Glutamatergic neuron (in vitro differentiated cells): ENCODE measurements at regions not wholly inside any gene's neighbourhood (a gene's known extent, or its start where the extent isn't known, plus 50 kb on each side); places are given as distances from the start of the nearest gene placed in this dataset.

Source experiments
- DNase-seq: peaks from one replicate; pipeline ENCODE4 v3.0.0; 2022
- H3K27ac Mint-ChIP-seq: one replicate; pipeline ENCODE4 v1.8.0; 2020; ENCODE audit warnings: mild to moderate bottlenecking, mixed read lengths, inconsistent platforms; ENCODE audit not compliant: unreplicated experiment
- H3K27me3 Mint-ChIP-seq: one replicate; pipeline ENCODE4 v1.8.0; 2020; ENCODE audit warnings: mild to moderate bottlenecking, moderate library complexity, mixed read lengths, inconsistent platforms; ENCODE audit not compliant: unreplicated experiment
- H3K36me3 Mint-ChIP-seq: one replicate; pipeline ENCODE4 v1.8.0; 2020; ENCODE audit warnings: mild to moderate bottlenecking, mixed read lengths, inconsistent platforms; ENCODE audit not compliant: unreplicated experiment
- H3K4me1 Mint-ChIP-seq: one replicate; pipeline ENCODE4 v1.8.0; 2020; ENCODE audit warnings: mild to moderate bottlenecking, low read depth, mixed read lengths, inconsistent platforms; ENCODE audit not compliant: unreplicated experiment
- H3K4me3 Mint-ChIP-seq: one replicate; pipeline ENCODE4 v1.8.0; 2020; ENCODE audit warnings: mild to moderate bottlenecking, mixed read lengths, inconsistent platforms; ENCODE audit not compliant: unreplicated experiment
- H3K9me3 Mint-ChIP-seq: one replicate; pipeline ENCODE4 v1.8.0; 2020; ENCODE audit warnings: mild to moderate bottlenecking, moderate library complexity, mixed read lengths, inconsistent platforms; ENCODE audit not compliant: unreplicated experiment
- TF ChIP-seq, protein P1 (sequence below): fragments of 200-600 bp; sonication (generic); IDR thresholded peaks from one replicate; pipeline ENCODE4 v1.5.0; 2021; ENCODE audit not compliant: partially characterized antibody, unreplicated experiment

DNA sequence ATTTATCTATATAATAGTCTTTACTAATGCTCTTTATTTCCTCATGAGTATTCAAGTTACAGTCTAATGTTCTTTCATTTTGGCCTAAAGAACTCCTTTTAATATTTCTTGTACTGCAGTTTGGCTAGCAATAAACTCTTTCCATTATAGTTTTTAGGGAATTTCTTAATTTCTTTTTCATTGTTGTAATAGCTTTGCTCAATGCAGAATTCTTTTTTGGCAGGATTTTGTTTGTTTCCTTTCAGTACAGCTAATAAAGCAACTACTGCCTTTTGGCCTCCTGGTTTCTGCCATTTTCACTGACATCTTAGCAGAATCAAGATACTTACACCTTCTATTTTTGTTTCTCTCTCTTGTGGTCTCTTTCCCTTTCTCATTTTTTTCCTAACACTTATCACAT, 390.4 kb upstream of the RGPD4 start:
- no peak for DNase-seq
- Mint-ChIP-seq H3K36me3 (no peaks in the 10 kb centered on the region), H3K27ac (no peak overlapping the region), H3K4me1 (no peaks in the 10 kb centered on the region), H3K9me3 (peaks cover 1% of the 10 kb centered on the region), H3K4me3 (no peak overlapping the region), H3K27me3 (peaks cover 4% of the 10 kb centered on the region)
- TF ChIP-seq, protein P1, sequence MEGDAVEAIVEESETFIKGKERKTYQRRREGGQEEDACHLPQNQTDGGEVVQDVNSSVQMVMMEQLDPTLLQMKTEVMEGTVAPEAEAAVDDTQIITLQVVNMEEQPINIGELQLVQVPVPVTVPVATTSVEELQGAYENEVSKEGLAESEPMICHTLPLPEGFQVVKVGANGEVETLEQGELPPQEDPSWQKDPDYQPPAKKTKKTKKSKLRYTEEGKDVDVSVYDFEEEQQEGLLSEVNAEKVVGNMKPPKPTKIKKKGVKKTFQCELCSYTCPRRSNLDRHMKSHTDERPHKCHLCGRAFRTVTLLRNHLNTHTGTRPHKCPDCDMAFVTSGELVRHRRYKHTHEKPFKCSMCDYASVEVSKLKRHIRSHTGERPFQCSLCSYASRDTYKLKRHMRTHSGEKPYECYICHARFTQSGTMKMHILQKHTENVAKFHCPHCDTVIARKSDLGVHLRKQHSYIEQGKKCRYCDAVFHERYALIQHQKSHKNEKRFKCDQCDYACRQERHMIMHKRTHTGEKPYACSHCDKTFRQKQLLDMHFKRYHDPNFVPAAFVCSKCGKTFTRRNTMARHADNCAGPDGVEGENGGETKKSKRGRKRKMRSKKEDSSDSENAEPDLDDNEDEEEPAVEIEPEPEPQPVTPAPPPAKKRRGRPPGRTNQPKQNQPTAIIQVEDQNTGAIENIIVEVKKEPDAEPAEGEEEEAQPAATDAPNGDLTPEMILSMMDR, result no peak

- peaks cover 1% of the 10 kb centered on the region for H3K9me3 Mint-ChIP-seq
- peaks cover 4% of the 10 kb centered on the region for H3K27me3 Mint-ChIP-seq
Observed at GRCh38 chr2:107437265-107437664, 389.4 kb upstream of the RGPD4 start.

DNA sequence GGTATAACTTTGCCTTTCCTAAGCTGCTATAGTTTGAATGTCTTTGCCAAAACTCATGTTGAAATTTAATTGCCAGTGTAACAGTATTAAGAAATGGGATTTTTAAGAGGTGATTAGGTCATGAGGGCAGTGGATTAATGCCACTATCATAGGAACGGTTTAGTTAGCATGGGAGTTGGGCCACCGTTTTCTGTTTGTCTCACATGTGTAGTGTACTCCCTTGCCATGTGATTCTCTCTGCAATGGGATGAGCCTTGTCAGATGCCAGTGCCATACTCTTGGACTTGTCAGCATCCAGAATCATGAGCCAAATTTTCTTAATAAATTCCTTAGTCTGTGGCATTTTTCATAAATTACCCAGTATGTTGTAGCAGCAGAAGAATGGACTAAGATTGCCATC, 388.9 kb upstream of the RGPD4 start:
- Mint-ChIP-seq H3K4me3 (no peak overlapping the region), H3K4me1 (no peaks in the 10 kb centered on the region)

More at GRCh38 chr2:107437265-107437664, 389.4 kb upstream of the RGPD4 start:
- Mint-ChIP-seq H3K4me3 (no peak overlapping the region), H3K27ac (no peak overlapping the region), H3K36me3 (no peaks in the 10 kb centered on the region), H3K4me1 (no peaks in the 10 kb centered on the region)
- DNase-seq, result no peak
- TF ChIP-seq, protein P1, result no peak

DNA sequence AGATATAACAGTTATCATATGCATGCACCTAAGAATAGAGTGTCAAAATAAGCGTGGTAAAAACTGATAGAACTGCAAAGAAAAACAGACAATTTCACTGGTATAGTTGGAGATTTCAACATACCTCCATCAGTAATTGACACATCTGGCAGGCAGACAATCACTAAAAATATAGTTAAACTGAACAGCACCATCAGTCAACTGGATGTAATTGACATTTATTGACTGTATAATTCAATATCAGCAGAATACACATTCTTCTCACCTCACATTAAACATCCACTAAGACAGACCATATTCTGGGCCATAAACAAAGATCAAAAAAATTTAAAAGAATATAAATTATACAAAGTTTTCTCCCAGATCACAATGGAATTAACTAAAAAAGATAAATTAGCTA, 378.5 kb upstream of the RGPD4 start:
- no peak overlapping the region for H3K27ac Mint-ChIP-seq
- no peaks in the 10 kb centered on the region for H3K36me3 Mint-ChIP-seq
- H3K4me1 Mint-ChIP-seq, result no peaks in the 10 kb centered on the region
- no peaks in the 10 kb centered on the region for H3K27me3 Mint-ChIP-seq
- no peaks in the 10 kb centered on the region for H3K9me3 Mint-ChIP-seq
- H3K4me3 Mint-ChIP-seq, result no peak overlapping the region
- TF ChIP-seq, protein P1, result no peak
- no peak for DNase-seq

More for the DNA sequence above, 388.9 kb upstream of the RGPD4 start:
- TF ChIP-seq, protein P1, result no peak
- no peaks in the 10 kb centered on the region for H3K36me3 Mint-ChIP-seq
- no peak for DNase-seq
- peaks cover 1% of the 10 kb centered on the region for H3K9me3 Mint-ChIP-seq
- H3K27me3 Mint-ChIP-seq, result peaks cover 4% of the 10 kb centered on the region
- no peak overlapping the region for H3K27ac Mint-ChIP-seq

DNA sequence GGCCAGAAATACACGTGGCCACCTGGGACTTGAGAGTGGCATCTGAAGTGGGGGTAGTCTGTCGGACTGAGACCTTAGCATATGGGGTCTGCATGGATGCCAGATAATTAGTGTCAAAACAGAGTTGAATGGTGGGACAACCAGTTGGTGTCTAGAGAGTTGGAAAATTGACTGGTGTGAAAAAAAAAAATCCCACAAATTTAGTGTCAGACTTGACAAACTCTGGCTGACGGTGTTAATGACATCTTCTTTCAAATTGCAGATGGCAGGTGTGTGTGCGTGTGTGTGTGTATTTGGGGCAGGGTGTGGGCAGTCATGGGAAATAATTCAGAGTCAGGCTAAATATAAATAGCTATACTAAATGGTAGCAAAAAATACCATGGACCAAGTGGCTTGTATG, 365.4 kb upstream of the RGPD4 start:
- Mint-ChIP-seq H3K27me3 (peaks cover 2% of the 10 kb centered on the region), H3K4me3 (no peak overlapping the region), H3K36me3 (no peaks in the 10 kb centered on the region), H3K27ac (no peak overlapping the region), H3K9me3 (peaks cover 2% of the 10 kb centered on the region), H3K4me1 (peaks cover 15% of the 10 kb centered on the region)
- TF ChIP-seq, protein P1, result no peak
- DNase-seq, result no peak
